ENCODE measurements at regions not wholly inside any gene's neighbourhood (a gene's known extent, or its start where the extent isn't known, plus 50 kb on each side); places are given as distances from the start of the nearest gene placed in this dataset.
A peak's percentile ranks its signal among the peaks of the same experiment; 100 is the strongest.

GRCh38 chr18:55853268-55853667 is 265.3 kb upstream of the TCF4 start:
- no peak for DNase-seq (ENCODE audit: low read depth in 2 of 2)

GRCh38 chr18:55850904-55851303 is 262.9 kb upstream of the TCF4 start:
- DNase-seq (ENCODE audit: low read depth in 2 of 2) = no peak

- no peak for DNase-seq (ENCODE audit: low read depth in 2 of 2)
Observed at GRCh38 chr18:55849391-55849790, 261.4 kb upstream of the TCF4 start.

GRCh38 chr18:55847960-55848359 is 260.0 kb upstream of the TCF4 start:
- no peak for DNase-seq (ENCODE audit: low read depth in 2 of 2)

GRCh38 chr18:55845221-55845620 is 257.2 kb upstream of the TCF4 start:
- no peak for DNase-seq (ENCODE audit: low read depth in 2 of 2)

- no peak for DNase-seq (ENCODE audit: low read depth in 2 of 2)
Observed at GRCh38 chr18:55844382-55844781, 256.4 kb upstream of the TCF4 start.

GRCh38 chr18:55841314-55841713 is 253.3 kb upstream of the TCF4 start:
- no peak for DNase-seq (ENCODE audit: low read depth in 2 of 2)

- no peak for DNase-seq (ENCODE audit: low read depth in 2 of 2)
Observed at GRCh38 chr18:55840601-55841170, 252.7 kb upstream of the TCF4 start.

GRCh38 chr18:55839343-55839742 is 251.4 kb upstream of the TCF4 start:
- peak in 1 of 2 experiments; percentile 30 for DNase-seq (ENCODE audit: low read depth in 2 of 2)

GRCh38 chr18:55838841-55839240 is 250.8 kb upstream of the TCF4 start:
- no peak for DNase-seq (ENCODE audit: low read depth in 2 of 2)

GRCh38 chr18:55838319-55838718 is 250.3 kb upstream of the TCF4 start:
- DNase-seq (ENCODE audit: low read depth in 2 of 2) = no peak

- peak; percentile 99 for DNase-seq (ENCODE audit: low read depth in 2 of 2)
Observed at GRCh38 chr18:55833543-55833942, 245.6 kb upstream of the TCF4 start.

GRCh38 chr18:55830544-55830943 is 242.6 kb upstream of the TCF4 start:
- DNase-seq (ENCODE audit: low read depth in 2 of 2) = no peak

- peak in 1 of 2 experiments; percentile 5 for DNase-seq (ENCODE audit: low read depth in 2 of 2)
Observed at GRCh38 chr18:55821219-55821618, 233.2 kb upstream of the TCF4 start.

GRCh38 chr18:55819448-55819847 is 231.5 kb upstream of the TCF4 start:
- DNase-seq (ENCODE audit: low read depth in 2 of 2) = no peak

- no peak for DNase-seq (ENCODE audit: low read depth in 2 of 2)
Observed at GRCh38 chr18:55818284-55818683, 230.3 kb upstream of the TCF4 start.

GRCh38 chr18:55811925-55812324 is 223.9 kb upstream of the TCF4 start:
- DNase-seq (ENCODE audit: low read depth in 2 of 2) = no peak

GRCh38 chr18:55805666-55806065 is 217.7 kb upstream of the TCF4 start:
- DNase-seq (ENCODE audit: low read depth in 2 of 2) = no peak

GRCh38 chr18:55795101-55795669 is 207.2 kb upstream of the TCF4 start:
- DNase-seq (ENCODE audit: low read depth in 2 of 2) = no peak

- DNase-seq (ENCODE audit: low read depth in 2 of 2) = no peak
Observed at GRCh38 chr18:55794288-55795052, 206.5 kb upstream of the TCF4 start.

GRCh38 chr18:55790296-55790695 is 202.3 kb upstream of the TCF4 start:
- peak; percentile 90 to 92 for DNase-seq (ENCODE audit: low read depth in 2 of 2)

GRCh38 chr18:55787536-55788073 is 199.6 kb upstream of the TCF4 start:
- no peak for DNase-seq (ENCODE audit: low read depth in 2 of 2)

Measured in fibroblast of skin of left quadriceps (primary cell).